GM21360 (cell line): ENCODE measurements at regions not wholly inside any gene's neighbourhood (a gene's known extent, or its start where the extent isn't known, plus 50 kb on each side); places are given as distances from the start of the nearest gene placed in this dataset.

Source experiments
- ATAC-seq: cut with Tn5 transposase; IDR thresholded peaks from one replicate; pipeline ENCODE4 v1.9.1; 2021; ENCODE audit warnings: mild to moderate bottlenecking, moderate library complexity; ENCODE audit not compliant: unreplicated experiment

GRCh38 chr10:129416956-129417765 is 49.9 kb upstream of the MGMT start:
- ATAC-seq: no peak
